K562 (cell line): ENCODE measurements at regions not wholly inside any gene's neighbourhood (a gene's known extent, or its start where the extent isn't known, plus 50 kb on each side); places are given as distances from the start of the nearest gene placed in this dataset.

ENCODE experiments used
- ATAC-seq: fragments of 200-7000 bp; cut with Tn5 transposase; 3 replicates; pipeline ENCODE4 v1.9.1; 2020; ENCODE audit warnings: moderate library complexity
- BruUV-seq: library from RNA; stranded (reverse); fragments of 400-500 nt; replicated peaks from 2 replicates; lab custom pipeline; 2021; lab: Mats Ljungman, UMichigan
- CTCF ChIA-PET: fragments of 300-600 bp; formaldehyde crosslinking; extraction: SDS; loops from one replicate; lab custom pipeline; 2021; ENCODE audit warnings: low intra/inter-chr PET ratio; lab: Yijun Ruan, JAX
- POLR2A ChIA-PET: fragments of 300-600, 350-650 bp; sonication (Branson Sonifier 250); formaldehyde crosslinking; extraction: SDS; loops from one replicate; lab custom pipeline; 2021; ENCODE audit warnings: antibody characterized with exemption, inconsistent platforms; lab: Yijun Ruan, JAX
- DNase-seq, 4 experiments: peaks; one replicate each; pipeline versions ENCODE4 v3.0.0 to v3.0.0-alpha.2; 2011 to 2018; ENCODE audit warnings: low spot score in 3 of 4, mixed read lengths in 3 of 4; ENCODE audit errors: extremely low read depth in 1 of 4
- FAIRE-seq: peaks from 2 replicates; lab custom pipeline; 2011; peaks lifted over from hg19 to GRCh38; lab: Jason Lieb, UNC
- H2AFZ ChIP-seq: 2 replicates; pipeline ENCODE4 v1.6.0; 2011; ENCODE audit warnings: low read depth, low read length, control low read depth, inconsistent platforms
- H3K27ac ChIP-seq: fragments of 200-600 bp; 3 replicates; pipeline ENCODE4 v1.8.0; 2011; ENCODE audit warnings: low read depth, mild to moderate bottlenecking, control low read depth, inconsistent platforms, low read length, moderate library complexity, mixed read lengths; ENCODE audit errors: extremely low read depth
- H3K27me3 ChIP-seq, 2 experiments: fragments of 300-600 bp in 1 of 2; 2 replicates in 1 of 2; 3 replicates in 1 of 2; pipeline versions ENCODE4 v1.6.0 to v1.8.0; 2011; ENCODE audit warnings: inconsistent platforms in 2 of 2, low read length in 2 of 2, mild to moderate bottlenecking in 1 of 2, mixed read lengths in 1 of 2, moderate library complexity in 1 of 2; ENCODE audit not compliant: control insufficient read depth in 2 of 2, insufficient read depth in 2 of 2
- H3K36me3 ChIP-seq: fragments of 300-600 bp; 3 replicates; pipeline ENCODE4 v1.8.0; 2011; ENCODE audit warnings: mild to moderate bottlenecking, low read length, inconsistent platforms; ENCODE audit not compliant: control insufficient read depth, insufficient read depth
- H3K4me1 ChIP-seq, 2 experiments: fragments of 200-600 bp in 1 of 2; replicated peaks in 1 of 2; 2 replicates in 1 of 2; 3 replicates in 1 of 2; pipeline versions ENCODE4 v1.5.1 to v1.8.0; 2011; ENCODE audit warnings: inconsistent platforms in 2 of 2, low read length in 2 of 2, mild to moderate bottlenecking in 1 of 2, mixed read lengths in 1 of 2, moderate library complexity in 1 of 2; ENCODE audit not compliant: control insufficient read depth in 2 of 2, insufficient read depth in 2 of 2
- H3K4me2 ChIP-seq: 2 replicates; pipeline ENCODE4 v1.6.1; 2011; ENCODE audit warnings: low read length, control low read depth, inconsistent platforms, mixed read lengths; ENCODE audit not compliant: insufficient read depth
- H3K4me3 ChIP-seq: fragments of 200-600 bp; sonication (generic), shearing (Covaris generic); 2 replicates; pipeline ENCODE4 v1.5.1; 2016; ENCODE audit warnings: control low read depth, inconsistent platforms
- H3K79me2 ChIP-seq: fragments of 200-600 bp; 3 replicates; pipeline ENCODE4 v1.8.0; 2011; ENCODE audit warnings: low read length, inconsistent platforms; ENCODE audit not compliant: control insufficient read depth, insufficient read depth
- H3K9ac ChIP-seq, 2 experiments: 2 replicates each; pipeline versions ENCODE4 v1.6.0 to v1.6.1; 2011; ENCODE audit warnings: low read depth in 2 of 2, low read length in 2 of 2, control low read depth in 1 of 2, inconsistent platforms in 1 of 2, mild to moderate bottlenecking in 1 of 2, mixed read lengths in 1 of 2; ENCODE audit not compliant: insufficient read depth in 1 of 2
- H3K9me1 ChIP-seq: one replicate; pipeline ENCODE4 v1.6.0; 2011; ENCODE audit warnings: inconsistent platforms, mild to moderate bottlenecking, low read length, moderate library complexity; ENCODE audit not compliant: control insufficient read depth, insufficient read depth
- H3K9me3 ChIP-seq: replicated peaks from 2 replicates; pipeline ENCODE4 v1.5.1; 2011; ENCODE audit warnings: low read depth, low read length, inconsistent platforms; ENCODE audit not compliant: control insufficient read depth, insufficient read depth
- H4K20me1 ChIP-seq: replicated peaks from 2 replicates; pipeline ENCODE4 v1.6.1; 2011; ENCODE audit warnings: low read length, inconsistent platforms, mixed read lengths; ENCODE audit not compliant: control insufficient read depth, insufficient read depth
- CBFA2T3 ChIP-seq: fragments of 450-650 bp; IDR thresholded peaks from 2 replicates; pipeline ENCODE4 v1.6.1; 2017
- HOMEZ ChIP-seq: fragments of 250-450 bp; sonication (Bioruptor Pico); IDR thresholded peaks from 2 replicates; pipeline ENCODE4 v1.4.0; 2020; ENCODE audit warnings: mild to moderate bottlenecking, moderate library complexity
- ILF3 ChIP-seq: fragments of 450-650 bp; IDR thresholded peaks from 2 replicates; pipeline ENCODE4 v1.6.1; 2018; ENCODE audit warnings: antibody characterized with exemption, mild to moderate bottlenecking, moderate library complexity, borderline replicate concordance
- MAFF ChIP-seq: IDR thresholded peaks from 2 replicates; pipeline ENCODE4 v1.6.1; 2012; ENCODE audit warnings: low read length, improper control_type of control experiment
- MEIS2 ChIP-seq: fragments of 450-650 bp; IDR thresholded peaks from 2 replicates; pipeline ENCODE4 v1.6.1; 2014; ENCODE audit warnings: mild to moderate bottlenecking; ENCODE audit not compliant: partially characterized antibody
- NKRF ChIP-seq: fragments of 450-650 bp; IDR thresholded peaks from 2 replicates; pipeline ENCODE4 v1.6.1; 2016; ENCODE audit warnings: borderline replicate concordance
- PATZ1 ChIP-seq: fragments of 250-450 bp; sonication (Bioruptor Pico); IDR thresholded peaks from 2 replicates; pipeline ENCODE4 v1.5.0; 2020; ENCODE audit warnings: mild to moderate bottlenecking, borderline replicate concordance
- TCF7L2 ChIP-seq: fragments of 150-350 bp; IDR thresholded peaks from 2 replicates; pipeline ENCODE4 v1.6.1; 2016; ENCODE audit warnings: low read depth, mild to moderate bottlenecking, low read length, moderate library complexity
- U2AF1 ChIP-seq: fragments of 200-400 bp; formaldehyde crosslinking; optimal IDR thresholded peaks from 2 replicates; pipeline ENCODE3; 2017; ENCODE audit warnings: mild to moderate bottlenecking, low read depth, low read length, moderate library complexity
- WGBS: fragments of 100-300 bp; shearing (Covaris generic); methylation state at CpG from one replicate; pipeline ENCODE4 v1.1.6; 2016; ENCODE audit warnings: low coverage, mixed read lengths; ENCODE audit not compliant: insufficient coverage; ENCODE audit errors: missing lambda C conversion rate; 5-methylcytosine and 5-hydroxymethylcytosine counted together
- in situ Hi-C: fragments of 300-500 bp; cut with MboI; formaldehyde crosslinking; loops from 4 replicates; pipeline ENCODE4 v1.15.0; 2018; ENCODE audit warnings: inconsistent platforms, mixed read lengths
- intact Hi-C: fragments of 100-400 bp; cut with micrococcal nuclease; formaldehyde crosslinking; loops from 2 replicates; pipeline ENCODE4 v1.14.2; 2022

GRCh38 chr12:83461336-83461935 lies 774.7 kb downstream of the TMTC2 start (continued):
- TF ChIP-seq NKRF, result no peak

- intact Hi-C loops (no loop called here), in situ Hi-C loops (no loop called here)
- Histone ChIP-seq H3K79me2 (no peaks in the 10 kb centered on the region), H3K27me3 (no peaks in the 10 kb centered on the region), H3K36me3 (no peaks in the 10 kb centered on the region), H3K4me1 (no peaks in the 10 kb centered on the region), H3K9me3 (no peaks in the 10 kb centered on the region), H3K4me3 (no peak overlapping the region), H4K20me1 (no peaks in the 10 kb centered on the region), H3K27ac (no peak overlapping the region), H3K9me1 (no peaks in the 10 kb centered on the region), H3K4me2 (no peak overlapping the region), H2AFZ (no peak overlapping the region), H3K9ac (no peak overlapping the region)
- ChIA-PET CTCF (no interaction called here), POLR2A (no interaction called here)
- 0% methylated on average over 2 of the region's 2 CpGs for WGBS
- FAIRE-seq, result no peak
- no TSS peak for BruUV-seq
- no peak for DNase-seq
- no peak for ATAC-seq
- TF ChIP-seq PATZ1 (CRISPR knock-in tag), result no peak
- no peak for TF ChIP-seq MEIS2
- no peak for TF ChIP-seq MAFF
- no peak for TF ChIP-seq U2AF1
- TF ChIP-seq CBFA2T3, result no peak
- no peak for TF ChIP-seq TCF7L2
- no peak for TF ChIP-seq ILF3
- no peak for TF ChIP-seq HOMEZ (CRISPR knock-in tag)
Measured at GRCh38 chr12:83451189-83451588, 764.5 kb downstream of the TMTC2 start.
